ENCODE measurements at regions not wholly inside any gene's neighbourhood (a gene's known extent, or its start where the extent isn't known, plus 50 kb on each side); places are given as distances from the start of the nearest gene placed in this dataset.

DNA sequence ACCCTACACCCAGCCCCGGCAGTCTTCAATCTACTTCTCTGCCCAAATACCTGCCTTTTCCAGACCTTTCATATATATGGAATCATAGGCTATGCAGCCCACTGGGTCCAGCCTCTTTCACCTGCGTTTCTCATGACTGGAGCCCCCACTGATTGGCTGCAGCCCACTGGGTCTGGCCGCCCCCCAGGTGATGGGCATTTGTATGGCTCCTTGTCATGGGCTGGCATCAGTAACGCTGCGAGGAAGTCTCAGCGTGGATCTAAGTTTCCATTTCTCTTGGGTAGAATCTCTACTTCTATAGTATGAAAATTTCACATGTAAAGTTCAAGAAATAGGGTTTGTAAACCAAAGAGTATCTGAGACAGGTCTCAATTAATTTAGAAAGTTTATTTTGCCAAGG, 281.9 kb downstream of the NDUFA10 start (continued):
- TF ChIP-seq, protein P1, sequence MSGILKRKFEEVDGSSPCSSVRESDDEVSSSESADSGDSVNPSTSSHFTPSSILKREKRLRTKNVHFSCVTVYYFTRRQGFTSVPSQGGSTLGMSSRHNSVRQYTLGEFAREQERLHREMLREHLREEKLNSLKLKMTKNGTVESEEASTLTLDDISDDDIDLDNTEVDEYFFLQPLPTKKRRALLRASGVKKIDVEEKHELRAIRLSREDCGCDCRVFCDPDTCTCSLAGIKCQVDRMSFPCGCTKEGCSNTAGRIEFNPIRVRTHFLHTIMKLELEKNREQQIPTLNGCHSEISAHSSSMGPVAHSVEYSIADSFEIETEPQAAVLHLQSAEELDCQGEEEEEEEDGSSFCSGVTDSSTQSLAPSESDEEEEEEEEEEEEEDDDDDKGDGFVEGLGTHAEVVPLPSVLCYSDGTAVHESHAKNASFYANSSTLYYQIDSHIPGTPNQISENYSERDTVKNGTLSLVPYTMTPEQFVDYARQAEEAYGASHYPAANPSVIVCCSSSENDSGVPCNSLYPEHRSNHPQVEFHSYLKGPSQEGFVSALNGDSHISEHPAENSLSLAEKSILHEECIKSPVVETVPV (CRISPR knock-in tag; IDR thresholded peaks at IDR 0.05) = no peak

DNA sequence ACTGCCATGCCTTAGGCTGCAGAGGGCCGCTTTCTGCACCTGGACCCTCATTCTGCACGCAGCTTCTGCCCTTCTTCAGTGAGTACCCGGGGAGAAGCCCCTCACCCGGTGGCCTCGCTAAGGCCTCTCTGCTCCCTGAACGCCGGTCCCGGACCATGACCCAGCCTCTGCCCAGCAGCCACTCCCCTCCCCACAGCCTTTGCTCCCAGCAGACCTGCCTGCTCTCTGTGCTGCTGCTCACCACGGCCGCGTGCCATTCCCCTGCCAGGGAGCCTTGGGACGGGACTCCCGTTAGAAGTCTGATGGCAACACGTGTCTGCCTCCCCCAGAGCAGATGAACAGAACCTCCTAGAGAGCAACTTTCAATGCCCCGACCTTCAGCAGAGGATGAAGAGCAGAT, 282.8 kb downstream of the NDUFA10 start:
- TF ChIP-seq, protein P1 (CRISPR knock-in tag; IDR thresholded peaks at IDR 0.05) = no peak
- TF ChIP-seq ZFP30 (CRISPR knock-in tag; IDR thresholded peaks at IDR 0.05) (no peak), ZFP3 (CRISPR knock-in tag; IDR thresholded peaks at IDR 0.05) (no peak), ARNTL (CRISPR knock-in tag; IDR thresholded peaks at IDR 0.05; ENCODE audit: borderline replicate concordance, low read depth) (no peak), PPARA (CRISPR knock-in tag; IDR thresholded peaks at IDR 0.05; ENCODE audit: borderline replicate concordance) (no peak), BACH2 (CRISPR knock-in tag; IDR thresholded peaks at IDR 0.05; ENCODE audit: borderline replicate concordance) (no peak), OSR1 (CRISPR knock-in tag; IDR thresholded peaks at IDR 0.05) (no peak), RARB (CRISPR knock-in tag; IDR thresholded peaks at IDR 0.05) (no peak), TCF4 (CRISPR knock-in tag; IDR thresholded peaks at IDR 0.05; ENCODE audit: borderline replicate concordance) (no peak), TOX (CRISPR knock-in tag; IDR thresholded peaks at IDR 0.05; ENCODE audit: borderline replicate concordance) (no peak), ISL1 (CRISPR knock-in tag; IDR thresholded peaks at IDR 0.05) (no peak), CSDC2 (CRISPR knock-in tag; IDR thresholded peaks at IDR 0.05) (no peak), ESRRG (CRISPR knock-in tag; IDR thresholded peaks at IDR 0.05) (no peak), ZNF565 (CRISPR knock-in tag; conservative IDR thresholded peaks at IDR 0.05; ENCODE audit: low read depth) (no peak)
- TF ChIP-seq, protein P2, sequence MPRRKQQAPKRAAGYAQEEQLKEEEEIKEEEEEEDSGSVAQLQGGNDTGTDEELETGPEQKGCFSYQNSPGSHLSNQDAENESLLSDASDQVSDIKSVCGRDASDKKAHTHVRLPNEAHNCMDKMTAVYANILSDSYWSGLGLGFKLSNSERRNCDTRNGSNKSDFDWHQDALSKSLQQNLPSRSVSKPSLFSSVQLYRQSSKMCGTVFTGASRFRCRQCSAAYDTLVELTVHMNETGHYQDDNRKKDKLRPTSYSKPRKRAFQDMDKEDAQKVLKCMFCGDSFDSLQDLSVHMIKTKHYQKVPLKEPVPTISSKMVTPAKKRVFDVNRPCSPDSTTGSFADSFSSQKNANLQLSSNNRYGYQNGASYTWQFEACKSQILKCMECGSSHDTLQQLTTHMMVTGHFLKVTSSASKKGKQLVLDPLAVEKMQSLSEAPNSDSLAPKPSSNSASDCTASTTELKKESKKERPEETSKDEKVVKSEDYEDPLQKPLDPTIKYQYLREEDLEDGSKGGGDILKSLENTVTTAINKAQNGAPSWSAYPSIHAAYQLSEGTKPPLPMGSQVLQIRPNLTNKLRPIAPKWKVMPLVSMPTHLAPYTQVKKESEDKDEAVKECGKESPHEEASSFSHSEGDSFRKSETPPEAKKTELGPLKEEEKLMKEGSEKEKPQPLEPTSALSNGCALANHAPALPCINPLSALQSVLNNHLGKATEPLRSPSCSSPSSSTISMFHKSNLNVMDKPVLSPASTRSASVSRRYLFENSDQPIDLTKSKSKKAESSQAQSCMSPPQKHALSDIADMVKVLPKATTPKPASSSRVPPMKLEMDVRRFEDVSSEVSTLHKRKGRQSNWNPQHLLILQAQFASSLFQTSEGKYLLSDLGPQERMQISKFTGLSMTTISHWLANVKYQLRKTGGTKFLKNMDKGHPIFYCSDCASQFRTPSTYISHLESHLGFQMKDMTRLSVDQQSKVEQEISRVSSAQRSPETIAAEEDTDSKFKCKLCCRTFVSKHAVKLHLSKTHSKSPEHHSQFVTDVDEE (CRISPR knock-in tag; IDR thresholded peaks at IDR 0.05) = no peak
- TF ChIP-seq, protein P3, sequence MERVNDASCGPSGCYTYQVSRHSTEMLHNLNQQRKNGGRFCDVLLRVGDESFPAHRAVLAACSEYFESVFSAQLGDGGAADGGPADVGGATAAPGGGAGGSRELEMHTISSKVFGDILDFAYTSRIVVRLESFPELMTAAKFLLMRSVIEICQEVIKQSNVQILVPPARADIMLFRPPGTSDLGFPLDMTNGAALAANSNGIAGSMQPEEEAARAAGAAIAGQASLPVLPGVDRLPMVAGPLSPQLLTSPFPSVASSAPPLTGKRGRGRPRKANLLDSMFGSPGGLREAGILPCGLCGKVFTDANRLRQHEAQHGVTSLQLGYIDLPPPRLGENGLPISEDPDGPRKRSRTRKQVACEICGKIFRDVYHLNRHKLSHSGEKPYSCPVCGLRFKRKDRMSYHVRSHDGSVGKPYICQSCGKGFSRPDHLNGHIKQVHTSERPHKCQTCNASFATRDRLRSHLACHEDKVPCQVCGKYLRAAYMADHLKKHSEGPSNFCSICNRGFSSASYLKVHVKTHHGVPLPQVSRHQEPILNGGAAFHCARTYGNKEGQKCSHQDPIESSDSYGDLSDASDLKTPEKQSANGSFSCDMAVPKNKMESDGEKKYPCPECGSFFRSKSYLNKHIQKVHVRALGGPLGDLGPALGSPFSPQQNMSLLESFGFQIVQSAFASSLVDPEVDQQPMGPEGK (CRISPR knock-in tag; IDR thresholded peaks at IDR 0.05; ENCODE audit: borderline replicate concordance) = no peak
- no peak for ATAC-seq

DNA sequence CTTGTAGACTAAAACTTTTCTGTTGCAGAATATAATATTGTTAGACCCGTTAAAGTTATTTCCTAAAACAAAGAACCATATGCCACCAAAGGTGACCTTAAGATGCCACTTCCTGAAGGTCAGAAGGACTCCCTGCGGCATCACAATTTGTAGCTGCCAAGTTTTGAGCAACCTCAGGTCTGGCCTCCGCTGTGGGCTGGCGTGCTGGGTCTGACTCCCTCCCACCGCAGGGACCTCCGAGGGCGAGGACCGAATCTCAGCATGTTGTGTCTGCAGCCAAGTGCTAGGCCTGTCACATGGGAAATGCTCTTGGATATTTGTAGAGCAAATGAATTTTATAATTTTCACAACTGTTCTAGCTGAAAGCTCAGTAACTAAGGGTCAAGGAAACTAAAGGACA, 285.9 kb downstream of the NDUFA10 start:
- TF ChIP-seq, protein P1 (CRISPR knock-in tag; IDR thresholded peaks at IDR 0.05) = no peak
- TF ChIP-seq, protein P2 (CRISPR knock-in tag; IDR thresholded peaks at IDR 0.05) = no peak
- TF ChIP-seq ZNF565 (CRISPR knock-in tag; conservative IDR thresholded peaks at IDR 0.05; ENCODE audit: low read depth) (no peak), TCF4 (CRISPR knock-in tag; IDR thresholded peaks at IDR 0.05; ENCODE audit: borderline replicate concordance) (no peak), PPARA (CRISPR knock-in tag; IDR thresholded peaks at IDR 0.05; ENCODE audit: borderline replicate concordance) (no peak), SNAI2 (CRISPR knock-in tag; IDR thresholded peaks at IDR 0.05) (no peak), RARB (CRISPR knock-in tag; IDR thresholded peaks at IDR 0.05) (no peak), GLIS3 (CRISPR knock-in tag; IDR thresholded peaks at IDR 0.05) (no peak)
- TF ChIP-seq, protein P4, sequence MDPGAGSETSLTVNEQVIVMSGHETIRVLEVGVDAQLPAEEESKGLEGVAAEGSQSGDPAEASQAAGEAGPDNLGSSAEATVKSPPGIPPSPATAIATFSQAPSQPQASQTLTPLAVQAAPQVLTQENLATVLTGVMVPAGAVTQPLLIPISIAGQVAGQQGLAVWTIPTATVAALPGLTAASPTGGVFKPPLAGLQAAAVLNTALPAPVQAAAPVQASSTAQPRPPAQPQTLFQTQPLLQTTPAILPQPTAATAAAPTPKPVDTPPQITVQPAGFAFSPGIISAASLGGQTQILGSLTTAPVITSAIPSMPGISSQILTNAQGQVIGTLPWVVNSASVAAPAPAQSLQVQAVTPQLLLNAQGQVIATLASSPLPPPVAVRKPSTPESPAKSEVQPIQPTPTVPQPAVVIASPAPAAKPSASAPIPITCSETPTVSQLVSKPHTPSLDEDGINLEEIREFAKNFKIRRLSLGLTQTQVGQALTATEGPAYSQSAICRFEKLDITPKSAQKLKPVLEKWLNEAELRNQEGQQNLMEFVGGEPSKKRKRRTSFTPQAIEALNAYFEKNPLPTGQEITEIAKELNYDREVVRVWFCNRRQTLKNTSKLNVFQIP (CRISPR knock-in tag; IDR thresholded peaks at IDR 0.05; ENCODE audit: borderline replicate concordance, low read depth) = no peak
- TF ChIP-seq, protein P5, sequence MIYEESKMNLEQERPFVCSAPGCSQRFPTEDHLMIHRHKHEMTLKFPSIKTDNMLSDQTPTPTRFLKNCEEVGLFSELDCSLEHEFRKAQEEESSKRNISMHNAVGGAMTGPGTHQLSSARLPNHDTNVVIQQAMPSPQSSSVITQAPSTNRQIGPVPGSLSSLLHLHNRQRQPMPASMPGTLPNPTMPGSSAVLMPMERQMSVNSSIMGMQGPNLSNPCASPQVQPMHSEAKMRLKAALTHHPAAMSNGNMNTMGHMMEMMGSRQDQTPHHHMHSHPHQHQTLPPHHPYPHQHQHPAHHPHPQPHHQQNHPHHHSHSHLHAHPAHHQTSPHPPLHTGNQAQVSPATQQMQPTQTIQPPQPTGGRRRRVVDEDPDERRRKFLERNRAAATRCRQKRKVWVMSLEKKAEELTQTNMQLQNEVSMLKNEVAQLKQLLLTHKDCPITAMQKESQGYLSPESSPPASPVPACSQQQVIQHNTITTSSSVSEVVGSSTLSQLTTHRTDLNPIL (CRISPR knock-in tag; IDR thresholded peaks at IDR 0.05; ENCODE audit: low read depth) = no peak
- ATAC-seq = no peak
